ENCODE measurements at regions not wholly inside any gene's neighbourhood (a gene's known extent, or its start where the extent isn't known, plus 50 kb on each side); places are given as distances from the start of the nearest gene placed in this dataset.

DNA sequence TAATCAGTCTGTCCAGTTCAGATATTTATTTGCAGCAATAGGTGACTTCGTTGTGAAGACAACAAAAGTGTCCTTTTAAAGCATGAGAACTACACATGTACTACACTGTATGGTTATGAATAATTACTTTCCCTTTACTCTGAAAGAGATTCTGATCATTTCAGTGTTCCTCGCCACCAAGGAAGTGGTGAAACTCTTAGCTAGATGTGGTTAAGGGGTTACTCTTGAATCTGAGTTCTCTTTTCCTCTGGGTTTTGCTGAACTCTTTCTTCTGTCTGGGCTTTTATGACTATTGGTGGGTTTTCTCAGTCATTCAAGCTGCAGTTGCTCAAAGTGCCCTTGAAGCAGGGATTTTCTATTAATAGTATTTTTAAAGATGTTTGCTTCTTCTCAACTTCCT is 127.9 kb upstream of the SEM1 start:
- no peak overlapping the region for H3K56ac ChIP-seq (ENCODE audit: insufficient read length, low read depth, low read length)

More for the DNA sequence above, 127.9 kb upstream of the SEM1 start:
- H3K9ac ChIP-seq (ENCODE audit: extremely low read depth, insufficient read length, low read length) = no peak overlapping the region
- no peak overlapping the region for H3K23ac ChIP-seq (ENCODE audit: insufficient read length, low read depth, low read length)
- no peak overlapping the region for H2BK5ac ChIP-seq (ENCODE audit: insufficient read length, low read length)
- DNase-seq = no peak
- no peak overlapping the region for H2AK5ac ChIP-seq (ENCODE audit: insufficient read length, low read length)
- H3K27me3 ChIP-seq (ENCODE audit: insufficient read depth, low read length) = no peaks in the 10 kb centered on the region
- H3K27me3 Mint-ChIP-seq (ENCODE audit: low read depth) = peaks cover 1% of the 10 kb centered on the region
- H2BK15ac ChIP-seq (ENCODE audit: low read depth, low read length) = no peak overlapping the region
- H3K4me3 Mint-ChIP-seq = no peak overlapping the region
- H3K4ac ChIP-seq (ENCODE audit: low read depth, low read length) = no peak overlapping the region
- no peak overlapping the region for H3K27ac Mint-ChIP-seq
- H3K9me3 Mint-ChIP-seq = no peaks in the 10 kb centered on the region
- H3K23me2 ChIP-seq (ENCODE audit: insufficient read length, low read depth, low read length, poor library complexity, severe bottlenecking) = no peaks in the 10 kb centered on the region
- H3K27ac ChIP-seq (ENCODE audit: insufficient read length, low read depth, low read length) = no peak overlapping the region
- no peaks in the 10 kb centered on the region for H3K79me2 ChIP-seq (ENCODE audit: insufficient read depth, low read length)
- H2BK12ac ChIP-seq (ENCODE audit: insufficient read length, low read depth, low read length) = no peak overlapping the region
- TF ChIP-seq, protein P1, sequence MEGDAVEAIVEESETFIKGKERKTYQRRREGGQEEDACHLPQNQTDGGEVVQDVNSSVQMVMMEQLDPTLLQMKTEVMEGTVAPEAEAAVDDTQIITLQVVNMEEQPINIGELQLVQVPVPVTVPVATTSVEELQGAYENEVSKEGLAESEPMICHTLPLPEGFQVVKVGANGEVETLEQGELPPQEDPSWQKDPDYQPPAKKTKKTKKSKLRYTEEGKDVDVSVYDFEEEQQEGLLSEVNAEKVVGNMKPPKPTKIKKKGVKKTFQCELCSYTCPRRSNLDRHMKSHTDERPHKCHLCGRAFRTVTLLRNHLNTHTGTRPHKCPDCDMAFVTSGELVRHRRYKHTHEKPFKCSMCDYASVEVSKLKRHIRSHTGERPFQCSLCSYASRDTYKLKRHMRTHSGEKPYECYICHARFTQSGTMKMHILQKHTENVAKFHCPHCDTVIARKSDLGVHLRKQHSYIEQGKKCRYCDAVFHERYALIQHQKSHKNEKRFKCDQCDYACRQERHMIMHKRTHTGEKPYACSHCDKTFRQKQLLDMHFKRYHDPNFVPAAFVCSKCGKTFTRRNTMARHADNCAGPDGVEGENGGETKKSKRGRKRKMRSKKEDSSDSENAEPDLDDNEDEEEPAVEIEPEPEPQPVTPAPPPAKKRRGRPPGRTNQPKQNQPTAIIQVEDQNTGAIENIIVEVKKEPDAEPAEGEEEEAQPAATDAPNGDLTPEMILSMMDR (conservative IDR thresholded peaks at IDR 0.05) = no peak
- no peaks in the 10 kb centered on the region for H3K4me1 ChIP-seq (ENCODE audit: insufficient read depth, low read length)
- no peaks in the 10 kb centered on the region for H3K4me1 Mint-ChIP-seq
- H3K79me1 ChIP-seq (ENCODE audit: insufficient read depth, low read depth, low read length, poor library complexity, severe bottlenecking) = no peaks in the 10 kb centered on the region
- no peaks in the 10 kb centered on the region for H4K20me1 ChIP-seq (ENCODE audit: control insufficient read depth, insufficient read depth, insufficient read length)
- no peaks in the 10 kb centered on the region for H3K36me3 Mint-ChIP-seq (ENCODE audit: insufficient read depth in 1 of 3, low read depth in 3 of 3)
- H2AFZ ChIP-seq (ENCODE audit: low read length) = no peak overlapping the region
- H4K5ac ChIP-seq (ENCODE audit: insufficient read length, low read depth, low read length) = no peak overlapping the region
- H3K4me2 ChIP-seq (ENCODE audit: insufficient read depth, insufficient read length, low read length) = no peak overlapping the region
- no peak overlapping the region for H4K8ac ChIP-seq (replicated peaks; ENCODE audit: insufficient read length, low read depth, low read length)
- no peak overlapping the region for H3T11ph ChIP-seq (ENCODE audit: low read length)
- H2BK20ac ChIP-seq (ENCODE audit: low read depth, low read length, poor library complexity, severe bottlenecking) = no peak overlapping the region
- no peak overlapping the region for H2BK120ac ChIP-seq (ENCODE audit: low read depth, low read length, poor library complexity, severe bottlenecking)
- H3K14ac ChIP-seq (ENCODE audit: insufficient read depth, low read length) = no peak overlapping the region
- no CpG with 5 or more reads among the region's 2 CpGs for WGBS (ENCODE audit: extremely low coverage, insufficient read length, low lambda C conversion rate)
- no peak overlapping the region for H4K91ac ChIP-seq (ENCODE audit: insufficient read length, low read depth, low read length)
- no peak overlapping the region for H3K18ac ChIP-seq (ENCODE audit: insufficient read length, low read depth, low read length)
- no peaks in the 10 kb centered on the region for H3K9me3 ChIP-seq (ENCODE audit: control insufficient read depth, low read depth, low read length)
